Coronary artery (tissue), 2 donors: ENCODE measurements at regions not wholly inside any gene's neighbourhood (a gene's known extent, or its start where the extent isn't known, plus 50 kb on each side); places are given as distances from the start of the nearest gene placed in this dataset.

Experiments used
- DNase-seq: peaks from one replicate; pipeline ENCODE4 v3.0.0-alpha.2; 2017; ENCODE audit warnings: low spot score
- H3K27ac ChIP-seq, 2 donors: fragments of 200-600 bp; sonication (generic); one replicate each; pipeline ENCODE4 v1.5.1; 2016 to 2019
- H3K4me3 ChIP-seq: fragments of 200-600 bp; sonication (generic); 2 replicates; pipeline ENCODE4 v1.5.1; 2016; ENCODE audit warnings: mild to moderate bottlenecking, moderate library complexity
- CTCF ChIP-seq: fragments of 200-600 bp; sonication (generic); IDR thresholded peaks from one replicate; pipeline ENCODE4 v1.5.1; 2019; ENCODE audit warnings: antibody characterized with exemption

GRCh38 chr16:73383195-73383987 lies 335.5 kb upstream of the ZFHX3 start:
- Histone ChIP-seq H3K4me3 (no peak overlapping the region), H3K27ac (no peak overlapping the region)
- no peak for TF ChIP-seq CTCF
- DNase-seq, result no peak

- no peak for DNase-seq
- H3K4me3 ChIP-seq, result no peak overlapping the region
- no peak for TF ChIP-seq CTCF
- no peak overlapping the region for H3K27ac ChIP-seq
Observed at GRCh38 chr16:73378471-73378870, 330.5 kb upstream of the ZFHX3 start.

GRCh38 chr16:73371584-73372319 lies 323.8 kb upstream of the ZFHX3 start:
- Histone ChIP-seq H3K4me3 (no peak overlapping the region), H3K27ac (no peak overlapping the region)
- DNase-seq, result no peak
- TF ChIP-seq CTCF, result no peak

GRCh38 chr16:73369851-73370250 lies 321.9 kb upstream of the ZFHX3 start:
- TF ChIP-seq CTCF, result no peak
- no peak overlapping the region for H3K27ac ChIP-seq
- no peak for DNase-seq
- H3K4me3 ChIP-seq, result no peak overlapping the region

GRCh38 chr16:73368715-73369114 lies 320.8 kb upstream of the ZFHX3 start:
- no peak for DNase-seq
- Histone ChIP-seq H3K4me3 (no peak overlapping the region), H3K27ac (no peak overlapping the region)
- TF ChIP-seq CTCF, result no peak

GRCh38 chr16:73365016-73365551 lies 317.2 kb upstream of the ZFHX3 start:
- TF ChIP-seq CTCF, result no peak

More at GRCh38 chr16:73365016-73365551, 317.2 kb upstream of the ZFHX3 start:
- Histone ChIP-seq H3K27ac (no peak overlapping the region), H3K4me3 (no peak overlapping the region)
- no peak for DNase-seq
